ENCODE measurements at regions not wholly inside any gene's neighbourhood (a gene's known extent, or its start where the extent isn't known, plus 50 kb on each side); places are given as distances from the start of the nearest gene placed in this dataset.

- TF ChIP-seq CTCF (IDR thresholded peaks at IDR 0.05; ENCODE audit: low read depth, low read length, missing input control) (no peak), FOXA1 (IDR thresholded peaks at IDR 0.05) (no peak), JUND (IDR thresholded peaks at IDR 0.05) (no peak), HNF4A (conservative IDR thresholded peaks at IDR 0.05) (no peak), RAD21 (IDR thresholded peaks at IDR 0.05) (no peak), YY1 (IDR thresholded peaks at IDR 0.05) (no peak), GABPA (IDR thresholded peaks at IDR 0.05 in 1 of 2, conservative IDR thresholded peaks at IDR 0.05 in 1 of 2) (no peak), ZBTB33 (IDR thresholded peaks at IDR 0.05) (no peak)
Observed at GRCh38 chr12:13835652-13836051, 145.8 kb downstream of the GRIN2B start (continued).

GRCh38 chr12:13834241-13834640, 147.2 kb downstream of the GRIN2B start:
- Histone ChIP-seq H3K4me1 (ENCODE audit: control insufficient read depth in 4 of 4, insufficient read depth in 4 of 4, low read length in 3 of 4) (no peaks in the 10 kb centered on the region), H3K4me3 (ENCODE audit: low read depth in 1 of 3, low read length in 3 of 3) (no peak overlapping the region), H3K27ac (ENCODE audit: low read depth in 1 of 2, low read length in 2 of 2) (no peak overlapping the region), H3K27me3 (ENCODE audit: control insufficient read depth in 4 of 4, insufficient read depth in 4 of 4, low read length in 3 of 4) (no peaks in the 10 kb centered on the region), H3K36me3 (ENCODE audit: control insufficient read depth in 4 of 4, insufficient read depth in 3 of 4, low read depth in 1 of 4, low read length in 3 of 4) (no peaks in the 10 kb centered on the region), H3K9ac (ENCODE audit: low read depth in 1 of 2, low read length in 2 of 2) (no peak overlapping the region), H3K9me3 (ENCODE audit: control insufficient read depth in 4 of 4, low read length in 3 of 4) (no peaks in the 10 kb centered on the region)
- WGBS = 74% methylated on average over 5 of the region's 5 CpGs
- no peak for DNase-seq (ENCODE audit: low spot score)
- TF ChIP-seq JUND (IDR thresholded peaks at IDR 0.05) (no peak), RAD21 (IDR thresholded peaks at IDR 0.05) (no peak), TAF1 (conservative IDR thresholded peaks at IDR 0.05) (no peak), CTCF (IDR thresholded peaks at IDR 0.05; ENCODE audit: low read depth, low read length, missing input control) (no peak), SP1 (IDR thresholded peaks at IDR 0.05) (no peak), EGR1 (IDR thresholded peaks at IDR 0.05; ENCODE audit: low read depth in 2 of 2) (no peak), HNF4A (conservative IDR thresholded peaks at IDR 0.05) (no peak), NR2F2 (IDR thresholded peaks at IDR 0.05) (no peak), REST (IDR thresholded peaks at IDR 0.05) (no peak), ATF3 (IDR thresholded peaks at IDR 0.05) (no peak)

Data from liver (tissue), 8 donors.